ENCODE measurements at regions not wholly inside any gene's neighbourhood (a gene's known extent, or its start where the extent isn't known, plus 50 kb on each side); places are given as distances from the start of the nearest gene placed in this dataset.
A peak's percentile ranks its signal among the peaks of the same experiment; 100 is the strongest.

DNA sequence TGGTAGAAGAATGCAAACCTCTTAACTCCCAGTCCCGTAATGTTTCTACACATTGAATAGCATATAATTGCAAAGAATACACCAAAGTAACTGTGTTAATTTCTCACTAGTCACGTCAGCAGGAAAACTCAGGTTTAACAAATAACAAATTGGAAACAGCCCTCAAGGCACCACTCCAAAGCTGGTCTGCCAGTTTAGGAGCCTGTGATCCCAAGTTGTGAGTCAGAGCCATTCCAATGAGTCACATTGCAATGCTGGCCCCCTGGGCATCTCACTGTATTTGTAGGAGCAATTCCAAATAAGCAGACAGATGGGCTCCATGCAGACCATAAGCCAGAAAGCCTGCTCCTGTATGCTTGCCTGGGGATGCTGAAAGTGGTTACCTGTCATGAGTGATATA is 143.2 kb upstream of the SETBP1 start:
- Histone ChIP-seq H3K18ac (ENCODE audit: low read length) (no peak overlapping the region), H3K27me3 (ENCODE audit: insufficient read depth, low read length) (no peaks in the 10 kb centered on the region), H3K9me3 (ENCODE audit: insufficient read depth, low read depth, low read length) (no peaks in the 10 kb centered on the region), H3K14ac (ENCODE audit: low read length) (no peak overlapping the region), H3K79me2 (ENCODE audit: control insufficient read depth, insufficient read depth, low read length, poor library complexity) (no peaks in the 10 kb centered on the region), H2BK120ac (ENCODE audit: insufficient read depth, low read length, poor library complexity) (no peak overlapping the region), H4K8ac (ENCODE audit: low read depth, low read length) (no peak overlapping the region), H3K27ac (ENCODE audit: low read depth, low read length) (peak overlapping the region; percentile 49), H3K4me3 (ENCODE audit: low read depth, low read length) (no peak overlapping the region), H2BK5ac (ENCODE audit: low read depth, low read length, poor library complexity) (no peak overlapping the region), H3K23ac (ENCODE audit: low read length) (no peak overlapping the region), H3K4ac (ENCODE audit: low read depth, low read length) (no peak overlapping the region), H3K9ac (ENCODE audit: low read length) (no peak overlapping the region), H2AK5ac (ENCODE audit: low read length) (no peak overlapping the region), H3K36me3 (ENCODE audit: control insufficient read depth in 1 of 2, insufficient read depth in 2 of 2, low read length in 2 of 2) (no peaks in the 10 kb centered on the region), H2BK12ac (ENCODE audit: low read length) (no peak overlapping the region), H3K79me1 (ENCODE audit: low read length) (peaks cover 6% of the 10 kb centered on the region), H4K12ac (ENCODE audit: low read depth, low read length) (no peak overlapping the region), H3K4me2 (ENCODE audit: low read length) (no peak overlapping the region), H2AFZ (ENCODE audit: insufficient read depth, low read length, poor library complexity) (no peak overlapping the region), H3K4me1 (ENCODE audit: control insufficient read depth in 1 of 2, insufficient read depth in 2 of 2, low read length in 2 of 2) (peaks cover 5 to 8% of the 10 kb centered on the region in 2 experiments), H4K91ac (ENCODE audit: low read depth, low read length) (no peak overlapping the region)
- no CpG with 5 or more reads among the region's 2 CpGs for WGBS (ENCODE audit: extremely low coverage, insufficient coverage, insufficient read length)
- DNase-seq, result peak; percentile 95 to 97

DNA sequence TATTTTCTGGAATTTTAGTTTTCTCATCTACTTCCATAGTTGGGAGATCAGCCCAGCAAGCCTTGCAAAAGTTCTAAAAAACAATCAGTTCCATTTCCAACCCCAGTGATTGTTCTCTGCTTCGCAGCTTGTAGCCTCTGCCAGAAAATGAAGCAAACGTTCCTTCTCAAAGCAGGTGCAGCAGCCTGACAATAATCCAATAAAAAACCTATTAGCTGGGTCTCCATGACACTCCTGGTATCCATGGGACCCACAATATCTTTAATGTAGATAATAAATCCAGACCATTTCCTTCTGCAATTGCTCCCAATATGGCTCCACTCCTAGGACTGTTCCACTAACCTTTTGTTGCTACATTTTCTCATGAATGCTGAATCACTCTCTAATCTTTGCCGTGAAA is 140.8 kb upstream of the SETBP1 start:
- no peak overlapping the region for H4K12ac ChIP-seq (ENCODE audit: low read depth, low read length)
- H2AFZ ChIP-seq (ENCODE audit: insufficient read depth, low read length, poor library complexity), result no peak overlapping the region
- no peaks in the 10 kb centered on the region for H3K79me2 ChIP-seq (ENCODE audit: control insufficient read depth, insufficient read depth, low read length, poor library complexity)
- H4K91ac ChIP-seq (ENCODE audit: low read depth, low read length), result no peak overlapping the region
- no peaks in the 10 kb centered on the region for H3K36me3 ChIP-seq (ENCODE audit: control insufficient read depth in 1 of 2, insufficient read depth in 2 of 2, low read length in 2 of 2)
- H3K18ac ChIP-seq (ENCODE audit: low read length), result no peak overlapping the region
- H3K9me3 ChIP-seq (ENCODE audit: insufficient read depth, low read depth, low read length), result no peaks in the 10 kb centered on the region
- H3K23ac ChIP-seq (ENCODE audit: low read length), result no peak overlapping the region
- no peak overlapping the region for H3K14ac ChIP-seq (ENCODE audit: low read length)
- H3K27ac ChIP-seq (ENCODE audit: low read depth, low read length), result no peak overlapping the region
- no peak for DNase-seq
- no peak overlapping the region for H3K4ac ChIP-seq (ENCODE audit: low read depth, low read length)
- peak overlapping the region; percentile 77 for H2BK12ac ChIP-seq (ENCODE audit: low read length)
- peaks cover 5 to 8% of the 10 kb centered on the region in 2 experiments for H3K4me1 ChIP-seq (ENCODE audit: control insufficient read depth in 1 of 2, insufficient read depth in 2 of 2, low read length in 2 of 2)
- peaks cover 6% of the 10 kb centered on the region for H3K79me1 ChIP-seq (ENCODE audit: low read length)
- no peaks in the 10 kb centered on the region for H3K27me3 ChIP-seq (ENCODE audit: insufficient read depth, low read length)
- no peak overlapping the region for H2AK5ac ChIP-seq (ENCODE audit: low read length)
- H3K4me2 ChIP-seq (ENCODE audit: low read length), result no peak overlapping the region
- H2BK120ac ChIP-seq (ENCODE audit: insufficient read depth, low read length, poor library complexity), result no peak overlapping the region
- no peak overlapping the region for H2BK5ac ChIP-seq (ENCODE audit: low read depth, low read length, poor library complexity)
- no CpG with 5 or more reads among the region's 3 CpGs for WGBS (ENCODE audit: extremely low coverage, insufficient coverage, insufficient read length)
- no peak overlapping the region for H3K4me3 ChIP-seq (ENCODE audit: low read depth, low read length)
- H4K8ac ChIP-seq (ENCODE audit: low read depth, low read length), result no peak overlapping the region
- no peak overlapping the region for H3K9ac ChIP-seq (ENCODE audit: low read length)

DNA sequence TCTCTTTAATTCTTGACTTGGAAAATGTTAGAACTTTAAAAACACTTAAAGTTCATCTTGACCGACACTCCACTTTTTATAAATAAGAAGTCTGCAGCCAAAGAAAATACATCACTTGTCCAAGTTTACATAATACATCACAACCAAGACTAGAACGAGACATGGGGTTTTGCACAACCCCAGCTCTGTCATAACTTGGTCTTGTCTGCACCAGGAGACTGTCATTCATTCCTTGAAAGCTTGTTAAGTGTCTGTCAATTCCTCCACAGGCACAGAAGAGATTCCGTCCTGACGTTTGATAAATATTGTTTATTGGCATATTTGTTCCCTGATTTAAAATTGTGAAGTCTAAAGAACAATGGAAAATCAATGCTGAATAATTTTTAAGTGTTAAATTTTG is 139.5 kb upstream of the SETBP1 start:
- no peak overlapping the region for H3K4me3 ChIP-seq (ENCODE audit: low read depth, low read length)
- H2AFZ ChIP-seq (ENCODE audit: insufficient read depth, low read length, poor library complexity), result no peak overlapping the region
- no peaks in the 10 kb centered on the region for H3K79me2 ChIP-seq (ENCODE audit: control insufficient read depth, insufficient read depth, low read length, poor library complexity)
- no peak overlapping the region for H4K12ac ChIP-seq (ENCODE audit: low read depth, low read length)
- no peak overlapping the region for H4K91ac ChIP-seq (ENCODE audit: low read depth, low read length)
- no peak overlapping the region for H3K27ac ChIP-seq (ENCODE audit: low read depth, low read length)
- no peaks in the 10 kb centered on the region for H3K27me3 ChIP-seq (ENCODE audit: insufficient read depth, low read length)
- H3K14ac ChIP-seq (ENCODE audit: low read length), result no peak overlapping the region
- H3K4ac ChIP-seq (ENCODE audit: low read depth, low read length), result no peak overlapping the region
- no CpG with 5 or more reads among the region's 4 CpGs for WGBS (ENCODE audit: extremely low coverage, insufficient coverage, insufficient read length)
- no peak overlapping the region for H2BK12ac ChIP-seq (ENCODE audit: low read length)
- H2BK120ac ChIP-seq (ENCODE audit: insufficient read depth, low read length, poor library complexity), result no peak overlapping the region
- H3K18ac ChIP-seq (ENCODE audit: low read length), result no peak overlapping the region
- no peaks in the 10 kb centered on the region for H3K9me3 ChIP-seq (ENCODE audit: insufficient read depth, low read depth, low read length)
- no peak overlapping the region for H3K23ac ChIP-seq (ENCODE audit: low read length)
- H3K79me1 ChIP-seq (ENCODE audit: low read length), result peaks cover 6% of the 10 kb centered on the region
- no peak overlapping the region for H2AK5ac ChIP-seq (ENCODE audit: low read length)
- H3K36me3 ChIP-seq (ENCODE audit: control insufficient read depth in 1 of 2, insufficient read depth in 2 of 2, low read length in 2 of 2), result no peaks in the 10 kb centered on the region
- H3K9ac ChIP-seq (ENCODE audit: low read length), result no peak overlapping the region
- no peak overlapping the region for H3K4me2 ChIP-seq (ENCODE audit: low read length)
- DNase-seq, result no peak
- H2BK5ac ChIP-seq (ENCODE audit: low read depth, low read length, poor library complexity), result no peak overlapping the region
- H4K8ac ChIP-seq (ENCODE audit: low read depth, low read length), result no peak overlapping the region
- peaks cover 5 to 6% of the 10 kb centered on the region in 2 experiments for H3K4me1 ChIP-seq (ENCODE audit: control insufficient read depth in 1 of 2, insufficient read depth in 2 of 2, low read length in 2 of 2)

DNA sequence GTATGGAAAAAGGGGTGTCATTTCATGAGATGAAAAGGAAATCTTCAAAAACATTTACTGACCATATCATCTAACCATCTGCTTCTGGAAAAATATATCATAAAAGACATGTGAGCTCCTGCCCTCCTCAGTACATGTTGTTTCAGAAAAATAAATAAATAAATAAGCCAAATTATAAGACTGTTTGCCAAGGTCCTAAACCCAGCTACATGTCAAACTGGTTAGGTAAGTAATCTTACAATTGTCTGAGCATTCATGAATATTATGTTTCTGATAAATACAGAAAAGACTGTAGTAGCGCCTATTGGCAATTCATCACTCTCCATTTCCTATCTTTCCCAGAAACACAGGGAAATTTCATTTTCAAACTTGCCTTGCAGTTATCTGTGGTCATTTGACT is 138.9 kb upstream of the SETBP1 start:
- Histone ChIP-seq H3K27ac (ENCODE audit: low read depth, low read length) (no peak overlapping the region), H2BK120ac (ENCODE audit: insufficient read depth, low read length, poor library complexity) (no peak overlapping the region), H3K9ac (ENCODE audit: low read length) (no peak overlapping the region), H3K18ac (ENCODE audit: low read length) (no peak overlapping the region), H4K12ac (ENCODE audit: low read depth, low read length) (no peak overlapping the region), H3K36me3 (ENCODE audit: control insufficient read depth in 1 of 2, insufficient read depth in 2 of 2, low read length in 2 of 2) (no peaks in the 10 kb centered on the region), H3K23ac (ENCODE audit: low read length) (no peak overlapping the region), H3K4me2 (ENCODE audit: low read length) (no peak overlapping the region), H3K27me3 (ENCODE audit: insufficient read depth, low read length) (no peaks in the 10 kb centered on the region), H3K4ac (ENCODE audit: low read depth, low read length) (no peak overlapping the region), H3K9me3 (ENCODE audit: insufficient read depth, low read depth, low read length) (no peaks in the 10 kb centered on the region), H3K79me1 (ENCODE audit: low read length) (peaks cover 6% of the 10 kb centered on the region), H3K4me1 (ENCODE audit: control insufficient read depth in 1 of 2, insufficient read depth in 2 of 2, low read length in 2 of 2) (peaks cover under 1 to 1% of the 10 kb centered on the region in 2 experiments), H2AFZ (ENCODE audit: insufficient read depth, low read length, poor library complexity) (no peak overlapping the region), H4K8ac (ENCODE audit: low read depth, low read length) (no peak overlapping the region), H4K91ac (ENCODE audit: low read depth, low read length) (no peak overlapping the region), H3K4me3 (ENCODE audit: low read depth, low read length) (no peak overlapping the region), H3K79me2 (ENCODE audit: control insufficient read depth, insufficient read depth, low read length, poor library complexity) (no peaks in the 10 kb centered on the region), H2BK5ac (ENCODE audit: low read depth, low read length, poor library complexity) (no peak overlapping the region), H2BK12ac (ENCODE audit: low read length) (no peak overlapping the region), H3K14ac (ENCODE audit: low read length) (no peak overlapping the region), H2AK5ac (ENCODE audit: low read length) (no peak overlapping the region)
- no CpG with 5 or more reads among the region's 1 CpG for WGBS (ENCODE audit: extremely low coverage, insufficient coverage, insufficient read length)
- no peak for DNase-seq

All from trophoblast cell (in vitro differentiated cells and primary cell).